ENCODE measurements at regions not wholly inside any gene's neighbourhood (a gene's known extent, or its start where the extent isn't known, plus 50 kb on each side); places are given as distances from the start of the nearest gene placed in this dataset.
"Not testable (repeated sequence)": the region's sequence is repeated elsewhere in the genome, so short reads cannot be mapped to it uniquely, and the experiment has no call there.

DNA sequence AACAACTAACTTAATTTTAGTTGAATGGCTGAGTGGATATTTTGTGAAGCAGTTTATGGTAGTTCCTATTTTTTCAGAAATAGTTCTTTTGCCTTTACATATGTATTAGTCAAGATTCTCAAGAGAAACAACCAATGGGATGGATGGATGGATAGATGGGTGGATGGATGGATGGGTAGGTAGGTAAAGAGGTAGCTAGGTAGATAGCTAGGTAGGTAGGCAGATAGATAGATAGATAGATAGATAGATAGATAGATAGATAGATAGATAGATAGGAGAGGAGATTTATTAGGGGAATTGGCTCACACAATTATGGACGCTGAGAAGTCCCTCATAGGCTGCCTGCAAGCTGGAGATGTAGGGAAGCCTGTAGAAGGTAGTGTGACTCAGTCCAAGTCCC, 74.0 kb upstream of the NUDT6 start:
- H3K9me3 Mint-ChIP-seq (ENCODE audit: unreplicated experiment), result no peaks in the 10 kb centered on the region
- TF ChIP-seq, protein P1, sequence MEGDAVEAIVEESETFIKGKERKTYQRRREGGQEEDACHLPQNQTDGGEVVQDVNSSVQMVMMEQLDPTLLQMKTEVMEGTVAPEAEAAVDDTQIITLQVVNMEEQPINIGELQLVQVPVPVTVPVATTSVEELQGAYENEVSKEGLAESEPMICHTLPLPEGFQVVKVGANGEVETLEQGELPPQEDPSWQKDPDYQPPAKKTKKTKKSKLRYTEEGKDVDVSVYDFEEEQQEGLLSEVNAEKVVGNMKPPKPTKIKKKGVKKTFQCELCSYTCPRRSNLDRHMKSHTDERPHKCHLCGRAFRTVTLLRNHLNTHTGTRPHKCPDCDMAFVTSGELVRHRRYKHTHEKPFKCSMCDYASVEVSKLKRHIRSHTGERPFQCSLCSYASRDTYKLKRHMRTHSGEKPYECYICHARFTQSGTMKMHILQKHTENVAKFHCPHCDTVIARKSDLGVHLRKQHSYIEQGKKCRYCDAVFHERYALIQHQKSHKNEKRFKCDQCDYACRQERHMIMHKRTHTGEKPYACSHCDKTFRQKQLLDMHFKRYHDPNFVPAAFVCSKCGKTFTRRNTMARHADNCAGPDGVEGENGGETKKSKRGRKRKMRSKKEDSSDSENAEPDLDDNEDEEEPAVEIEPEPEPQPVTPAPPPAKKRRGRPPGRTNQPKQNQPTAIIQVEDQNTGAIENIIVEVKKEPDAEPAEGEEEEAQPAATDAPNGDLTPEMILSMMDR (IDR thresholded peaks at IDR 0.05; ENCODE audit: partially characterized antibody, unreplicated experiment), result no peak
- H3K4me3 Mint-ChIP-seq (ENCODE audit: unreplicated experiment), result no peak overlapping the region
- no peaks in the 10 kb centered on the region for H3K27me3 Mint-ChIP-seq (ENCODE audit: unreplicated experiment)
- H3K4me1 Mint-ChIP-seq (ENCODE audit: low read depth, unreplicated experiment), result no peaks in the 10 kb centered on the region
- no peak overlapping the region for H3K27ac Mint-ChIP-seq (ENCODE audit: unreplicated experiment)
- DNase-seq, result no peak
- H3K36me3 Mint-ChIP-seq (ENCODE audit: unreplicated experiment), result no peaks in the 10 kb centered on the region

DNA sequence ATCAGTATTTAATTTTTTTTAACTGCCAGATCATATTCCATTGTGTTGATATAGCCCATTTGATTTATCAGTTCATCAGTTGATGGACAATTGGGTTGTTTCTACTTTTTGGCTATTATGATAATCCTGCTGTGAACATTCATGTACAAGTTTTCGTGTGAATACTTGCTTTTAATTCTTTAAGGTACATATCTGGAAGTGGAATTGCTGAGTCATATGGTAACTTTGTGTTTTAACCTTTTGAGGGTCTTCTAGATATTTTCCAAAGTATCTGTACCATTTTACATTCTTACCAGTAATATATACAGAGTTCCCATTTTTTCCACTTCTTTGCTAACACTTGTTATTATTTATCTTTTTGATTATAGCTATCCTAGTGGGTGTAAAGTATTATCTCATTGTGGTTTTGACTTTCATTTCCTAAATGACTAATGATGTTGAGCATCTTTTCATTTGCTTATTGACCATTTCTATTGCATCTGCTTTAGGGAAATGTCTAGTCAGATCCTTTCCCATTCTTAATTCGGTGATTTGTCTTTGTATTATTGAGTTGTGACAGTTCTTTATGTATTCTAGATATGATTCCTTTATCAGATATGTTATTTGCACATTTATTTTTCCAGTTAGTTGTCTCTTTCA, 75.2 kb upstream of the NUDT6 start:
- H3K27ac Mint-ChIP-seq (ENCODE audit: unreplicated experiment), result no peak overlapping the region
- TF ChIP-seq, protein P1 (IDR thresholded peaks at IDR 0.05; ENCODE audit: partially characterized antibody, unreplicated experiment), result no peak
- no peaks in the 10 kb centered on the region for H3K36me3 Mint-ChIP-seq (ENCODE audit: unreplicated experiment)
- no peak for DNase-seq
- H3K27me3 Mint-ChIP-seq (ENCODE audit: unreplicated experiment), result no peaks in the 10 kb centered on the region
- H3K9me3 Mint-ChIP-seq (ENCODE audit: unreplicated experiment), result no peaks in the 10 kb centered on the region
- H3K4me1 Mint-ChIP-seq (ENCODE audit: low read depth, unreplicated experiment), result no peaks in the 10 kb centered on the region
- no peak overlapping the region for H3K4me3 Mint-ChIP-seq (ENCODE audit: unreplicated experiment)

DNA sequence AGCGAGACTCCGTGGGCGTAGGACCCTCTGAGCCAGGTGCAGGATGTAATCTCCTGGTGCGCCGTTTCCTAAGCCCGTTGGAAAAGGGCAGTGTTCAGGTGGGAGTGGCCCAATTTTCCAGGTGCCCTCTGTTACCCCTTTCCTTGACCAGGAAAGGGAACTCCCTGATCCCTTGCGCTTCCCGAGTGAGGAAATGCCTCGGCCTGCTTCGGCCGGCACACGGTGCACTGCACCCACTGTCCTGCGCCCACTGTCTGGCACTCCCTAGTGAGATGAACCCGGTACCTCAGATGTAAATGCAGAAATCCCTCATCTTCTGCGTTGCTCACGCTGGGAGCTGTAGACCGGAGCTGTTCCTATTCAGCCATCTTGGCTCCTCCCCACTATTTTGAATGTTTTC, 81.7 kb upstream of the NUDT6 start:
- H3K36me3 Mint-ChIP-seq (ENCODE audit: unreplicated experiment); DNase-seq; H3K27me3 Mint-ChIP-seq (ENCODE audit: unreplicated experiment); H3K4me3 Mint-ChIP-seq (ENCODE audit: unreplicated experiment); H3K9me3 Mint-ChIP-seq (ENCODE audit: unreplicated experiment); H3K27ac Mint-ChIP-seq (ENCODE audit: unreplicated experiment); H3K4me1 Mint-ChIP-seq (ENCODE audit: low read depth, unreplicated experiment): not testable (repeated sequence)

DNA sequence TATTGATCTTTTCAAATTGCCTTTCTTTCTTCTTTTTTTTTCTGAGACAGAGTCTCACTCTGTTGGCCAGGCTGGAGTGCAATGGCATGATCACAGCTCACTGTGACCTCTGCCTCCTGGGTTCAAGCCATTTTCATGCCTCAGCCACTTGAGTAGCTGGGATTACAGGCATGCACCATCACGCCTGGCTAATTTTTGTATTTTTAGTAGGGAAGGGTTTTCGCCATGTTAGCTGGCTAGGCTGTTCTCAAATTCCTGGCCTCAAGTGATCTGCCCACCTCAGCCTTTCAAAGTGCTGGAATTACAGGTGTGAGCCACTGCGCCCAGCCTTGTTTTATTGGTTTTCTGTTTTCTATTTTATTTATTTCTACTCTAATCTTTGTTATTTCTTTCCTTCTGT, 82.7 kb upstream of the NUDT6 start:
- not testable (repeated sequence) for H3K9me3 Mint-ChIP-seq (ENCODE audit: unreplicated experiment); H3K27me3 Mint-ChIP-seq (ENCODE audit: unreplicated experiment); H3K27ac Mint-ChIP-seq (ENCODE audit: unreplicated experiment); H3K36me3 Mint-ChIP-seq (ENCODE audit: unreplicated experiment); H3K4me1 Mint-ChIP-seq (ENCODE audit: low read depth, unreplicated experiment); H3K4me3 Mint-ChIP-seq (ENCODE audit: unreplicated experiment); DNase-seq

DNA sequence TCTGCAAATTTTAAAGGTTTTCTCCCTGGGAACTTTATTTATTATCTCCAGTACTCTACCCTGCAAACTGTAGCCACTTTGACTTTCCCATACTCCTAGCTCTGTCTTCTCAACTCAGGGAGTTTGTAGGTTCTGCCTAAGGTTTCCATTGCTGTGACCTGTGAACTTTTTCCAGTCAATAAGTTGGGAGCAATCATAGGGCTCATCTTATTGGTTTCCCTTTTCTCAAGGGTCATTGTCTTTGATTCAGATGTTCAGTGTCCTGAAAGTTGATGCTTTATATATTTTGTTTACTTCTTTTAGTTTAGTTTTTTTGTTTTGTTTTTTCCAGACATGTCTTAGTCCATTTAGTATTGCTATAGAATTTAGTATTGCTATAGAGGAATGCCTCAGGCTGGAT, 85.3 kb upstream of the NUDT6 start:
- TF ChIP-seq, protein P1 (IDR thresholded peaks at IDR 0.05; ENCODE audit: partially characterized antibody, unreplicated experiment), result no peak
- Mint-ChIP-seq H3K27ac (ENCODE audit: unreplicated experiment) (no peak overlapping the region), H3K27me3 (ENCODE audit: unreplicated experiment) (peaks cover 2% of the 10 kb centered on the region), H3K9me3 (ENCODE audit: unreplicated experiment) (peaks cover 5% of the 10 kb centered on the region), H3K4me1 (ENCODE audit: low read depth, unreplicated experiment) (no peaks in the 10 kb centered on the region), H3K36me3 (ENCODE audit: unreplicated experiment) (peaks cover 9% of the 10 kb centered on the region), H3K4me3 (ENCODE audit: unreplicated experiment) (no peak overlapping the region)
- no peak for DNase-seq

DNA sequence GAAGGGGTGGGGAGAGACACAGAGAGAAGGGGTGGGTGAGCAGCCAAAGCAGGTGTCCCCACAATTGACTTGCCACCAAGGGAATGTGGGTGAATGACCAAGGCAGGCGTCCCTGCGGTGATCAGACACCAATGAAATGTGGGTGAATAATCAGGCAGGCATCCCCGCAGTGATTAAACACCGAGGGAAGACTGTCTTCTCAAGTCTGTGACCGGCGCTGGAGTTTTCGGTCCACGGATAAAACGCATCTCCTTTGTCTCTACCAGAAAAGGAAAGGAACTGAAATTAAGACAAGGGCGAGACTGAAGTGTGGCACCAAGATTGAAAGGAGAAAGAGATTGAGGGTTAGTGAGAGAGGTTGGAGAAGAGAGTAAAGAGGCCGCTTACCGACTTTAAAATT, 90.0 kb upstream of the NUDT6 start:
- H3K9me3 Mint-ChIP-seq (ENCODE audit: unreplicated experiment); H3K27me3 Mint-ChIP-seq (ENCODE audit: unreplicated experiment); H3K36me3 Mint-ChIP-seq (ENCODE audit: unreplicated experiment); DNase-seq; H3K4me3 Mint-ChIP-seq (ENCODE audit: unreplicated experiment); H3K27ac Mint-ChIP-seq (ENCODE audit: unreplicated experiment); H3K4me1 Mint-ChIP-seq (ENCODE audit: low read depth, unreplicated experiment): not testable (repeated sequence)
